ENCODE measurements at regions not wholly inside any gene's neighbourhood (a gene's known extent, or its start where the extent isn't known, plus 50 kb on each side); places are given as distances from the start of the nearest gene placed in this dataset.
"Not testable (repeated sequence)": the region's sequence is repeated elsewhere in the genome, so short reads cannot be mapped to it uniquely, and the experiment has no call there.

- not testable (repeated sequence) for TF ChIP-seq CTCF (IDR thresholded peaks at IDR 0.05); SIN3A (IDR thresholded peaks at IDR 0.05; ENCODE audit: borderline replicate concordance, insufficient read depth, low read depth, low read length); POLR2AphosphoS5 (IDR thresholded peaks at IDR 0.05; ENCODE audit: low read depth, low read length)
These were observed 225.6 kb upstream of the SGCG start for GRCh38 chr13:22955147-22955546.
